ENCODE measurements at regions not wholly inside any gene's neighbourhood (a gene's known extent, or its start where the extent isn't known, plus 50 kb on each side); places are given as distances from the start of the nearest gene placed in this dataset.

- no peak for DNase-seq (ENCODE audit: low read depth in 3 of 3)
Measured at GRCh38 chr5:54649041-54649504, 131.5 kb downstream of the SNX18 start.

DNA sequence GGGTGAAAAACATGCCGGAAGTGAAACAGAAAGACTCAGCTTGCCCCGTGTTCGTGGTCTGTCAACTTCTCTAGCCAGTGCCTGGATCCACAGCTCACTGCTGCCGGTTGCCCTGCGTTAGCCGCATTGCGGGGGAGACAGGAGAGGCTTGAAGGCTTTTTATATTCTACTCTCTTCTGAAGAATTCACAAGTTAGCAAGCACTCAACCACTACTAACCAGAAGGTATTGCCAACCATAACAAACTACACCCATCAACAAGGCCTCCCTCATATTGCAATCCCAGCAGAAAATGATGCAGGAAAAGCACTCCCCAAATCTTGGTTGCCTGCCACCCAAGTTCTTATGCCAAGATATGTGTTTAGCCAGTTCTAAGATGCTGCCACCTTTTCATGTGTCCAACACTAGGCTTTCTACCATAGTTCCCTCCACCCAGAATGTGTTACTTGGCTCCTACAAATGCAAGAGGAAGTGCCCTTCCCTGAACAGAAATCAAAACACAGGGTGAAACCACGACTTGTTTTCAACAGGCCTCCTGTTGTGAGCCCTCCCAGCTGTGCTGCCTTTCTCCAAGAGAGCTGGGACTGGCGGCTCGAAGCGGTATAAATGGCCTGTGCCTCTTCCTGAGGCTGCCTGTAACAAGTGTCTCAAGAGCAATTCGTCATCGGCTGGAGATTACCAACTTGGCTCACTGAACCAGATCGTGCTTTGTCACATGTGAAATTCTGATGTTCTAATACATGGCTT is 129.0 kb downstream of the SNX18 start:
- DNase-seq (ENCODE audit: low read depth in 3 of 3) = peak in 2 of 3 experiments; percentile 6 to 60

DNA sequence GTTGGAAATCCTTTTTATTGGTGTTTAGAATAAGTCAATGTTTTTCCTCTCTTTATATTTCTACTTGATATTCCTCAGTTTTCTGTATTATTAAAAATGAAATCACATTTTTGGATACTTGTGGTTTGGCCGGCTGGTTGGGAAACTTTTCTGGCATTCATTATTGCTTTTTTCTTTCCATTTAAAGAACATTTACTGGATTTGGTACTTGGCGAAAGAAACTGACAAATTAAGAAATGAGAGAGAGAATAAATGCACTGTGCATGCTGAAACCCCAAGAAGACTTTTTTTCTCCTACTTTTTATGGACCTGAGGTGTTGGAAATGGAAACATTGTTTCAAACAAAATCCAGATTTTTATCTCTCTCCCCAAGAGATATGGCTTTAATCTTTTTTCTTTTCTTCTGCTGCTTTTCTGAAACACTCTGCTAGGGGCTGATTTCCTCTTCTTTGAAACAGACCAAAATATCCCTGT is 128.4 kb downstream of the SNX18 start:
- DNase-seq (ENCODE audit: low read depth in 3 of 3) = no peak

DNA sequence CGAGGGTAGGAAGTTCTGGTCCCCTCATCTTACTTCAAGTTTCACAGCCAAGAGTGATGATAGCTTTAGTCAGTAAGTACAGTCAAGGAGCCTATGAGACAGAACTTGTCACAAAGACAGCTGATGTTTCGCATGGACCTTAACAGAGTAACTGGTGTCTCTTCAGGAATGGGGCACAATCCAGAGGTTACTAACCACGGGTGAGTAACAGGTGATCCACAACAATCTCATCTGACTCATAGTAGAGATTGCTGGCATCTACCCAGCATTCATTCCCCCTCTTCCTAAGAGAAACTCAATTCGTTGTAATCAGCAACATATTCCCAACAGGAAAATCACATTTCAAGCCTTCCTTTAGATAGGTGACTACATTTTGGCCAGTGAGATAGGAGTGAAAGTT is 126.7 kb downstream of the SNX18 start:
- DNase-seq (ENCODE audit: low read depth in 3 of 3) = no peak

GRCh38 chr5:54643685-54644106 is 126.1 kb downstream of the SNX18 start:
- DNase-seq (ENCODE audit: low read depth in 3 of 3) = no peak

DNA sequence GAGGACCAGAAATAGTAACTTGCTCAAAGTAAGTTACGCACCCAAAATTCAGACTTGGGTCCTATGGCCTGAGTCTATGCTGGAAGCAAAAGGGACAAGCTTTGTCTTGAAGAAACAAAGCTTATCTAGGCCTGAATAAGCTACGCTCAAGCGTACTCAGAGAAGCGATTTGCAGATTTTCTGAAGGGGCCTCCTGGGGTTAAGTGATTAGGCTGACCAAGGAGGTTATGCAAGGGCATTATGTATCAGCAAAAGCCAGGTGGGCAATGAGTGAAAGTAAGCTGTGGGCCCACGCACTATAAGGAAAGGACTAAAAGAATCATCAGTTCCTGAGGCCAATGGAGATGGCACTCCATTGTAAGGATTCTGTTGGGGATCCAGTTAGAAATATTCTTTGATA is 122.1 kb downstream of the SNX18 start:
- DNase-seq (ENCODE audit: low read depth in 3 of 3) = no peak

GRCh38 chr5:54638106-54638505 is 120.5 kb downstream of the SNX18 start:
- DNase-seq (ENCODE audit: low read depth in 3 of 3) = no peak

- DNase-seq (ENCODE audit: low read depth in 3 of 3) = no peak
Measured at GRCh38 chr5:54637654-54638053, 120.1 kb downstream of the SNX18 start.

DNA sequence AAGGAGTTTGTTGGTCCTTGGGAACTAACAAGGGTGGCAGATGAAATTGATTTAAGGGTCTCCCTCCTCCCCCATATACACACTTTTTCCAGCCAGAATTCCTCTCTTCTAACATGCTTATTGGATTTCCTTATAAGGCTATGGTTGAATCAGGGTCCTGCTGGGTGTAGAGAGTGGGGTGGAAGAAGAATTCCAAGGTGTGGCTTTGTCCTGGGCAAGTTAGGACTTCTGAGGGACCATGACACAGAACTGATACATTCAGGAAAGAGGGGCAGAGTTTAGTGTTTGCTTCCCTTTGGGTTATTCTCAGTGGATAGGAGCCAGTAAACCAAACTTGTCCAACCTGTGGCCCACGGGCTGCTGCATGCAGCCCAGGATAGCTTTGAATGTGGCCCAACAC is 116.5 kb downstream of the SNX18 start:
- DNase-seq (ENCODE audit: low read depth in 3 of 3) = no peak

DNA sequence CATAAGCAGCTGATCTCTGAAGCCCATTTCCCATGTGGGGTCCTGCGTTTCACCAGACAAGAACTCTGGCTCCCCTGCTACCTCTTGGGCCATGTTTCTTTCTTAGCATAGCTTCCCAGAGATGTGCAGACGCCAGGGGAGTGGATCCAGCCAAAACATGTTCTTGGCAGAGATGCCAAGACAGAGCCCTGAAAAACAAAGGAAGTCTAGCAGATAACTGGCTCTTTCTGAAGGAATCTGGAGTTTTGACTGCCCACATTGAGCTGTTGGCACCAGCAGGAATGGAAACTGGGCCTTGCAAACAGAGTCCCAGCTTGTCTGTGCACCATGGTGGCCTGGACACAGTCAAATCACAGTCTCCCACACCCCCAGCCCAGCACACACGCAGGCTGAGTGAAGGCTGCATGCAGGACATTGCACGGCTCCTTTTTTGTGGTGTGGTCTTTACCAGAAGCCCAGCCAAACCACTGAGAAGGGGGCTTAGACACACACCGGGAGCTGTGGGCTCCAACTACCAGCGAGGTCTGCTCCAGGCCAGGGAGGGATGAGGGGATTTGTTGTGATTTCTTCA is 114.7 kb downstream of the SNX18 start:
- no peak for DNase-seq (ENCODE audit: low read depth in 3 of 3)

DNA sequence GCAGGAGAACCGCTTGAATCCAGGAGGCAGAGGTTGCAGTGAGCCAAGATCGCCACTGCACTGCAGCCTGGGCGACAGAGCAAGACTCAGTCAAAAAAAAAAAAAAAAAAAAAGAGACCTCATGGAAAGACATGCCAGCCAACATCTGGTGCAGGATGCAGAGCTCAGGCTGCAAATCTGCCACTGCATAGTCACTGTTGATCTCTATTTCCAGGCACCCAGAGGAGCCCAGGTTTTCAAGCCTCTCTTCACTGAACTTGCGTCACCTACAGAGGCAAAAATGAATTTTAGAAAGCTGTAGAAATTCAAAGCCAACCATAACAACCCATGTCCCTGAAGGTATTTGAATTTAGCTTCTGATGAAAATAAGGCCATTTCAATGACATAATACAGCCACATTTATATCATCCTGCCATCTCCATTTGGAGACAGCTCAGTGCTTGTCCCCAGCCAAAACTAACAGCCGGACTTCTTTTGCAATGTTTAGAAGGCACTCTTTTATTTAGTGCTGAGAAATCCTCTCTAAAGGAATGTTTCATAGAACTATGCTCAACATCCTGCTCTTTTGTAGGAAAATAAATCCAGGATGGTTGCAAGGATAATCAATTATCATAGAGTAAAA is 113.3 kb downstream of the SNX18 start:
- no peak for DNase-seq (ENCODE audit: low read depth in 3 of 3)

- no peak for DNase-seq (ENCODE audit: low read depth in 3 of 3)
Measured at GRCh38 chr5:54629115-54629514, 111.6 kb downstream of the SNX18 start.

DNA sequence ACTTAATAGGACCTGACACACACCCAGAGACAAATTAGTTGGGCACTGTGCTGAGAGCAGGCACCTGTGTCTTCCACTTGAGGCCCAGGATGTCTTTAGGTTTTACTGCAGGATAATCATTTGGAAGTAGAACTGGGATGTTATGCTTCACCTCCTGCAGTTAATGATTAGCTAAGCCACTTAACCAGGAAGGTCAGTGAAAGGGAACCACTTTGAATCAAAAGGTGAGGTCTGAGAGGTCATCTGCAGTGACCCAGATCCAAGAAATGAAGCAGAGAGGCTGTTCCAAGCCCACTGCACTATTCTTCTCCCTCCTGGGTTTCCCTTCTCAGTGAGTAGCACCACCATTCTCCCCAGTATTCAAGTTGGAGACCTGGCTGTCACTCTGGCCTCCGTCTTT is 110.5 kb downstream of the SNX18 start:
- no peak for DNase-seq (ENCODE audit: low read depth in 3 of 3)

GRCh38 chr5:54626407-54626806 is 108.8 kb downstream of the SNX18 start:
- DNase-seq (ENCODE audit: low read depth in 3 of 3) = no peak

DNA sequence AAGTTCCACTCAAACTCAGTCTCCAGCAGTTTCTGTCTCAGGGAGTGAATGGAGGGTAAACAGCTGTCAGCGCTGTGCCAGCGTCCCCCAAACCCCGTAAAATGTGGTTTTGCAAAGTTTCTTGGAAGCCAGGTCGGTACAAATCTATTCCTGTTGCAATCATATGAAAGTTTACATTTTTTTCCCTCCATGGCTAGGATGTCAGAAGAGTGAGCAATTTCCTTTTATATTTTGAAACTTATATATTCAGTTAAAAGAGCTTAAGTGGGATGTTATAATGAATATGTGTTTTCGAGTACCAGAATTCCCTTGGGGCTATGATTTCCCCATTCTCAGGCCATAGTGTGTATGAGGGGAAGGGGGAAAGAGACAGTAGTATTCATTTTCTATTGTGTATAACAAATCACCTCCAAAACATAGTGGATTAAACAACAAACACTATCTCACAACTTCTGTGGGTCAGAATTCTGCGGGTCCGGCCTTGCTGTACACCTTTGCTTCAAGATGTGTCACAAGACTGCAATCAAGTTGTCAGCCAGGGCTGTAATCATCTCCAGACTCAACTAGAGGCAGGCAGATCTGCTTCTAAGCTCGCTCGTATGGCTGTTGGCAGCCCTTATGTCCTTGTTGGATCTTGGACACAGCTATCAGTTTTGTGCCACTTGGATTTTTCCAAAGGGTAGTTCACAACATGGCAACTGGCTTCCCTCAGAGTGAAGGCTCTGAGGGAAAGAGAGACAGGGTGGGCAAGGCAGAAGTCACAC is 107.4 kb downstream of the SNX18 start:
- DNase-seq (ENCODE audit: low read depth in 3 of 3) = no peak

- no peak for DNase-seq (ENCODE audit: low read depth in 3 of 3)
Measured at GRCh38 chr5:54621709-54622108, 104.2 kb downstream of the SNX18 start.

- DNase-seq (ENCODE audit: low read depth in 3 of 3) = no peak
Measured at GRCh38 chr5:54621048-54621447, 103.5 kb downstream of the SNX18 start.

DNA sequence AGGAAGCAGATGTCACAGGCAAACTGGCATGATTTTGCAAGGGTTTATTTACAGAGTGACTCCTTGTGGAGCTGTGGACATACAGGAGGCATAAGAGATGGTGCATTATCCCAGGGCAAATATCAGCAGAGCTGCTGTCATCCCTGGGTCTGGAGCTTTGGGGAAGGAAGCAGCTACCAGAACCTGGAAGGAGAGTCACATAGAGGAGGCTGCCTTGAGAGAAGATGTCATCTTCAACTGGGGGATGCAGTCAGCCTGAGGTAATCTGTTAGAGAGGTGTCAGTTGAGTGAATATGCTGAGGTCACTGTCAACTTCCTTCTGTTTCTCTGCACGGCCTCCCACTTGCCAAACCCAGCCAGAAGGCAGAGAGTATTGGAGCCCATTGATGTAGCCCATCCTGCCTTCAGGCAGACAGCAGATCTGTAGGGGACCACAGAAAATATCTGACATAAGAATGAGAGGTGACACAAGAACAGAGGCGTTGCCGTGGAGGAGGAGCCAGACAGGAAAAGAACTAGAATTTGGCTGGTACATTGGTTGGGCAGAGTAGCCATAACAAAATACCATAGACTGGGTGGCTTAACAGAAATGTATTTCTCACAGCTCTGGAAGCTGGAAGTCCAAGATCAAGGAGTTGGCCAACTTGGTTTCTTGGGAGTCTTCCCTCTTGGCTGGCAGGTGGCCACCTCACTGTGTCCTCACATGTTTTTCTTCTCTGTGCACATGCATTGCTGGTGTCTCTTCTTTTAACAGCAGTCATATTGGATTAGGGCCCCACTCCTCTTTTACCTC is 102.8 kb downstream of the SNX18 start:
- DNase-seq (ENCODE audit: low read depth in 3 of 3) = no peak

- no peak for DNase-seq (ENCODE audit: low read depth in 3 of 3)
Measured at GRCh38 chr5:54619731-54620130, 102.2 kb downstream of the SNX18 start.

GRCh38 chr5:54616518-54617220 is 99.1 kb downstream of the SNX18 start:
- no peak for DNase-seq (ENCODE audit: low read depth in 3 of 3)

DNA sequence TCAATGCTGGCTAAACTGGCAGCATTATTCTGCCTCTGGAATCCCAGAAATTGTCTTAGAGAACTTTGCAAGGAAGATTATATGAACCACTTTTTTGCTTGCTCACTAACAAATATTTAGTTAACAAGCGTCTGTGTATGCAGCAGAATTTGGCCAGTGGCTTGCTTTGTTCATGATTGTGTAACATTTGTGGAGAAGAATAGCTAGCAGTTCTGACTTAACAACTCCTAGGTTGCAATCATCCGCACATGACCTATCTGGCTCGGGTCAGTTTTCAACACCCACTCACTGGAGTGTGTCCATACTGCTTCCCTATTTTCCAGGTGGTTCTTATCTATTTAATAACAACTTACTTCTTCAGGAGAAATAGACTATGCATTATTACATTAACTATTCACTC is 98.5 kb downstream of the SNX18 start:
- DNase-seq (ENCODE audit: low read depth in 3 of 3) = no peak

Data from stimulated activated CD4-positive, alpha-beta T cell treated with anti-CD3 and anti-CD28 coated beads, TNF-alpha, amount 100 ng/mL, for 24 hours (primary cell).